ENCODE measurements at regions not wholly inside any gene's neighbourhood (a gene's known extent, or its start where the extent isn't known, plus 50 kb on each side); places are given as distances from the start of the nearest gene placed in this dataset.
"Not testable (repeated sequence)": the region's sequence is repeated elsewhere in the genome, so short reads cannot be mapped to it uniquely, and the experiment has no call there.

DNA sequence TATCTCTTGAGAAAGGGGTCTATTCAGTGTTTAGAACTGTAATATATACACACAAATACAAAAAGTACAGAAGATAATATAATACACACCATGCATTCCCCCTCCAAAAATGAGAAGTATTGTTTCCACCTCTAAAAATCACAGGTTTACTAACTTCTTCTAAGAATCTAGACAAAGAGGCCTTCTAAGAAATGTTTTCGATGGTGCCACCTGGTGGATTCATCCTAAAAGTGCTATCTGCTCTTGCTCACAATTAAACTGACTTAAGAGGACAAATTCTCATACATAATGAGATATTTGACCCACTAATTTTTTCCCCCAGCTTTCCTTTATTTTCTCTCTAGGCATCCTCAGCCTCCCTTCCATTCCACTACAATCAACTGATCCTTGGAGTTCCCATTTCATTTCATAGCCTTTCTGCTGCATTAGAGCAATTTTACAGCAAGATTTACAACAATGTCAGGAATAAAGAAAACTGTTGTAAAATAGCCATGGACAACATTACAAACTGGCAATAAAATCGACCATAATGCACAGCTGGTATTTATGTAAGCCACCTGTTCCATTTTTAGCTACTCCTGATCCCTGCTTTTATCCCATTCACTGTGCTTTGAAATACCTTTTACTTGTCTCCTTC, 124.6 kb downstream of the ARRDC4 start:
- no peak overlapping the region for H3K27ac ChIP-seq (ENCODE audit: low read length)

DNA sequence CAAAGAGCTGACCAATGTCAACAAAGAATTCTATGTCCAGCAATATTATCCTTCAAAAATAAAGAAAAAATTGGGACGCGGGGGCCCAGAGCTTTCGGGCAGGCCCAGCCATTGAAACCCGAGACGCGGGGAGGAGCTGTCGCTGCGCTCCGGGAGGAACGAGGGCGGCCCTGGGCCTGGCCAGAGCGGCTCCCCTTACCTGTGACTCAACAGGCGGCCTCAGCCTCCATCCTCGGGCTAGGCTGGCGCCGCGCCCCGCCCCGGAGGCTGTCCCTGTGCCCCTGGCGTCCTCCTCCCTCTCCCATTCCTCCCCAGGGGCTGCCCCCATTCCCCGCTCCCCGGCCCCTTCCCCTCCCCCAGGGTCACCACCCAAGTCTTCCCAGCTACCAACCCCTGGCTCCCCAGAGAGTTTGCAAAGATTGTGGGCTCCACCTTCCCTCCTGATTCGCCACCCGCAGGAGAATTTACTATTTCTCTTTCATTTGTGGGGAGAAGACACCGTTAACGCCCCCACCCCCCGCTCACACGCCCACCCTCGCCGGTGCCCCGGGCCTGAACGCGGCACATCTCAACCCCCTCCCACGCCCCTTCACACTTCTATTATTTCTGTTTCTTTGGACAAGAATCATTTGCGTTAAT, 127.9 kb downstream of the ARRDC4 start:
- H3K4me1 ChIP-seq (ENCODE audit: control insufficient read depth, insufficient read depth, low read length); H3K9me3 ChIP-seq (ENCODE audit: control insufficient read depth, insufficient read depth, low read length); DNase-seq (ENCODE audit: low read depth, low spot score); H3K27me3 ChIP-seq (ENCODE audit: control insufficient read depth, insufficient read depth, low read length); H3K36me3 ChIP-seq (ENCODE audit: control insufficient read depth, insufficient read depth, low read length); H3K27ac ChIP-seq (ENCODE audit: low read length); H3K4me3 ChIP-seq (ENCODE audit: low read length): not testable (repeated sequence)
- WGBS (ENCODE audit: insufficient coverage, insufficient read length) = no CpG with 5 or more reads among the region's 35 CpGs

More for the DNA sequence above, 124.6 kb downstream of the ARRDC4 start:
- Histone ChIP-seq H3K4me3 (ENCODE audit: low read length) (no peak overlapping the region), H3K4me1 (ENCODE audit: control insufficient read depth, insufficient read depth, low read length) (no peaks in the 10 kb centered on the region), H3K9me3 (ENCODE audit: control insufficient read depth, insufficient read depth, low read length) (no peaks in the 10 kb centered on the region), H3K27me3 (ENCODE audit: control insufficient read depth, insufficient read depth, low read length) (no peaks in the 10 kb centered on the region), H3K36me3 (ENCODE audit: control insufficient read depth, insufficient read depth, low read length) (no peaks in the 10 kb centered on the region)
- DNase-seq (ENCODE audit: low read depth, low spot score) = peak; percentile 45
- WGBS (ENCODE audit: insufficient coverage, insufficient read length) = no CpG with 5 or more reads among the region's 2 CpGs

DNA sequence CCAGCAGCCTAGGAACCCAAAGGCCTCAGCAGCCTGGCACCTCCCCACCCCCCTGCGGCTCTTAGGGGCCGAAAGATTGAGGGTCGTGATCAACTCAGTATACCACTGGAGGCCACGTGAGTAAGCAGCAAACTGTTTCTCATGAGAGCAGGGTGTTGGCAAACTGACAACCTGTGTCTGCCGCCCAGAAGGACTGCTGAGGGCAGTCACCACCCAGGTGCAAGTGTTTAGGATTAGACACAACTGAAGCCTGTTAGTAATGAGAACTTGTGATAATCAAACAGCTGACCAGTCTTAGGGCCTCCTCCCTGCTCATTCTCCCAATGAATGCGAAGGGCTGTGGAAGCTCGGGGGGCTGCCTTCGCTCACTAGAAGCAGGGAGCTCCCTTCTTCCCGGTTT, 128.8 kb downstream of the ARRDC4 start:
- H3K36me3 ChIP-seq (ENCODE audit: control insufficient read depth, insufficient read depth, low read length); DNase-seq (ENCODE audit: low read depth, low spot score); H3K4me3 ChIP-seq (ENCODE audit: low read length); H3K9me3 ChIP-seq (ENCODE audit: control insufficient read depth, insufficient read depth, low read length); H3K4me1 ChIP-seq (ENCODE audit: control insufficient read depth, insufficient read depth, low read length); H3K27ac ChIP-seq (ENCODE audit: low read length); H3K27me3 ChIP-seq (ENCODE audit: control insufficient read depth, insufficient read depth, low read length): not testable (repeated sequence)
- WGBS (ENCODE audit: insufficient coverage, insufficient read length) = no CpG with 5 or more reads among the region's 9 CpGs

GRCh38 chr15:98097986-98098385, 137.5 kb downstream of the ARRDC4 start:
- H3K36me3 ChIP-seq (ENCODE audit: control insufficient read depth, insufficient read depth, low read length); H3K27me3 ChIP-seq (ENCODE audit: control insufficient read depth, insufficient read depth, low read length); H3K4me3 ChIP-seq (ENCODE audit: low read length); H3K27ac ChIP-seq (ENCODE audit: low read length); DNase-seq (ENCODE audit: low read depth, low spot score); H3K9me3 ChIP-seq (ENCODE audit: control insufficient read depth, insufficient read depth, low read length); H3K4me1 ChIP-seq (ENCODE audit: control insufficient read depth, insufficient read depth, low read length): not testable (repeated sequence)
- WGBS (ENCODE audit: insufficient coverage, insufficient read length) = no CpG with 5 or more reads among the region's 2 CpGs

- H3K9me3 ChIP-seq (ENCODE audit: control insufficient read depth, insufficient read depth, low read length); H3K27me3 ChIP-seq (ENCODE audit: control insufficient read depth, insufficient read depth, low read length); H3K27ac ChIP-seq (ENCODE audit: low read length); H3K4me1 ChIP-seq (ENCODE audit: control insufficient read depth, insufficient read depth, low read length); H3K36me3 ChIP-seq (ENCODE audit: control insufficient read depth, insufficient read depth, low read length); H3K4me3 ChIP-seq (ENCODE audit: low read length); DNase-seq (ENCODE audit: low read depth, low spot score): not testable (repeated sequence)
- no CpG with 5 or more reads among the region's 6 CpGs for WGBS (ENCODE audit: insufficient coverage, insufficient read length)
Observed at GRCh38 chr15:98100606-98101005, 140.1 kb downstream of the ARRDC4 start.

DNA sequence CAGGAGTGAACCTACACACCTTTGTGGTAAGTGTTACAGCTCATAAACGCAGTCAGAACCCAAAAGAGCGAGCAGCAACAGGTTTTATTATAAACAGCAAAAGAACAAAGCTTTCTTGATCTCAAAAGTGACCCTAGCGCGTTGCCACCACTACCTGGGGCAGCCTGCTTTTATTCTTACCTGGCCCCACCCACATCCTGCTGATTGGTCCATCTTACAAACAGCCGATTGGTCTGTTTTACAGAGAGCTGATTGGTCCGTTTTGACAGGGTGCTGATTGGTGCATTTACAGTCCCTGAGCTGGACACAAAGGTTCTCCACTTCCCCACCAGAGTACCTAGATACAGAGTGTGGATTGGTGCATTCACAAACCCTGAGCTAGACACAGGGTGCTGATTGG, 143.1 kb downstream of the ARRDC4 start:
- no peaks in the 10 kb centered on the region for H3K9me3 ChIP-seq (ENCODE audit: control insufficient read depth, insufficient read depth, low read length)
- no peaks in the 10 kb centered on the region for H3K27me3 ChIP-seq (ENCODE audit: control insufficient read depth, insufficient read depth, low read length)
- no peaks in the 10 kb centered on the region for H3K36me3 ChIP-seq (ENCODE audit: control insufficient read depth, insufficient read depth, low read length)
- no peak overlapping the region for H3K27ac ChIP-seq (ENCODE audit: low read length)
- H3K4me1 ChIP-seq (ENCODE audit: control insufficient read depth, insufficient read depth, low read length) = no peaks in the 10 kb centered on the region
- DNase-seq (ENCODE audit: low read depth, low spot score) = no peak
- whole genome bisulfite sequencing (ENCODE audit: insufficient coverage, insufficient read length) = no CpG with 5 or more reads among the region's 6 CpGs
- H3K4me3 ChIP-seq (ENCODE audit: low read length) = no peak overlapping the region

DNA sequence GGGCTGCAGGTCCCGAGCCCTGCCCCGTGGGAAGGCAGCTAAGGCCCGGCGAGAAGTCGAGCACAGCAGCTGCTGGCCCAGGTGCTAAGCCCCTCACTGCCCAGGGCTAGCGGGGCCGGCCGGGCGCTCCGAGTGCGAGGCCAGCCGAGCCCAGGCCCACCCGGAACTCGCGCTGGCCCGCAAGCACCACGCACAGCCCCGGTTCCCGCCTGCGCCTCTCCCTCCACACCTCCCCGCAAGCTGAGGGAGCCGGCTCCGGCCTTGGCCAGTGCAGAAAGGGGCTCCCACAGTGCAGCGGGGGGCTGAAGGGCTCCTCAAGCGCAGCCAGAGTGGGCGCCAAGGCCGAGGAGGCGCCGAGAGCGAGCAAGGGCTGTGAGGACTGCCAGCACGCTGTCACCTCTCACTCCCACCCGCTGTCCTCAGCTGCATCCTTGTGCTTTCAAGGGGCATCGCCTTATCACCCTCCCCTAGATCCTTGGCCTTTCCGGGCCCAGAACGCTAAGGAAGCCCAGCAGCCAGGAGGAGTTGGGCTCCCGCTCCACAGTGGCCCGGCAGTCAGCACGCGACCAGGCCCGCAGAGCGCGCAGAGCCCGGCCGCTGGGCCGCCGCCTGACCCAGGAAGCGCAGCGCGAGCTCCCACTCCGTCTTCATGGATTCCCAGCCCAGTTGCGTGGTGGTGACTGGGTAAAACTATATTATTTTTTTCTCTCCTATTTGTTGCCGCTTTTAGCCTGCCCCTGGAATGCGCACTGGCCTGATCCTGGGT, 144.1 kb downstream of the ARRDC4 start:
- H3K4me1 ChIP-seq (ENCODE audit: control insufficient read depth, insufficient read depth, low read length); H3K9me3 ChIP-seq (ENCODE audit: control insufficient read depth, insufficient read depth, low read length); H3K36me3 ChIP-seq (ENCODE audit: control insufficient read depth, insufficient read depth, low read length); DNase-seq (ENCODE audit: low read depth, low spot score); H3K4me3 ChIP-seq (ENCODE audit: low read length); H3K27ac ChIP-seq (ENCODE audit: low read length); H3K27me3 ChIP-seq (ENCODE audit: control insufficient read depth, insufficient read depth, low read length): not testable (repeated sequence)
- WGBS (ENCODE audit: insufficient coverage, insufficient read length) = no CpG with 5 or more reads among the region's 53 CpGs

- H3K27me3 ChIP-seq (ENCODE audit: control insufficient read depth, insufficient read depth, low read length); H3K4me3 ChIP-seq (ENCODE audit: low read length); H3K36me3 ChIP-seq (ENCODE audit: control insufficient read depth, insufficient read depth, low read length); H3K9me3 ChIP-seq (ENCODE audit: control insufficient read depth, insufficient read depth, low read length); H3K4me1 ChIP-seq (ENCODE audit: control insufficient read depth, insufficient read depth, low read length); DNase-seq (ENCODE audit: low read depth, low spot score); H3K27ac ChIP-seq (ENCODE audit: low read length): not testable (repeated sequence)
- WGBS (ENCODE audit: insufficient coverage, insufficient read length) = no CpG with 5 or more reads among the region's 10 CpGs
Observed at GRCh38 chr15:98106615-98107194, 146.2 kb downstream of the ARRDC4 start.

DNA sequence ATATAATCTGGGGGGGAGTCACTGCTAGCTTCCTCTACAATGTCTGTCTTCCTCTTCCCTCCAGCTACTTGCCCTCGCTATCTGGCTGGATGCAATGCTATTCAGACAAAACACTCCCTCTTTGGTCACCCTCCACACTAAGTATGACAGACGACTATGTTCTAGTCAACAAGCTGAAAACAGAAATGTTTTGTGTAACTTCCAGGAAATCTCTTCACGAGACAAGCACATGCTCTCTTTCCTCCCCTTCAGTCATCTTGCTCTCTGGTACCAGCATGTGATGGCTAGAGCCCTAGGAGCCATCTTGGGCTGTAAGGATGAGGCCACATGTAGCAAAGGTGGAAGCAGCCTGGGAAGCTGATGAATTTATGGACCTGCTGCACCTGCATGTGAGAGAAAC, 151.3 kb downstream of the ARRDC4 start:
- Histone ChIP-seq H3K27me3 (ENCODE audit: control insufficient read depth, insufficient read depth, low read length) (no peaks in the 10 kb centered on the region), H3K36me3 (ENCODE audit: control insufficient read depth, insufficient read depth, low read length) (no peaks in the 10 kb centered on the region), H3K4me3 (ENCODE audit: low read length) (no peak overlapping the region), H3K27ac (ENCODE audit: low read length) (no peak overlapping the region), H3K4me1 (ENCODE audit: control insufficient read depth, insufficient read depth, low read length) (no peaks in the 10 kb centered on the region), H3K9me3 (ENCODE audit: control insufficient read depth, insufficient read depth, low read length) (no peaks in the 10 kb centered on the region)
- no peak for DNase-seq (ENCODE audit: low read depth, low spot score)
- no CpG with 5 or more reads among the region's 3 CpGs for WGBS (ENCODE audit: insufficient coverage, insufficient read length)

- DNase-seq (ENCODE audit: low read depth, low spot score) = no peak
- Histone ChIP-seq H3K4me1 (ENCODE audit: control insufficient read depth, insufficient read depth, low read length) (no peaks in the 10 kb centered on the region), H3K27me3 (ENCODE audit: control insufficient read depth, insufficient read depth, low read length) (no peaks in the 10 kb centered on the region), H3K27ac (ENCODE audit: low read length) (no peak overlapping the region), H3K36me3 (ENCODE audit: control insufficient read depth, insufficient read depth, low read length) (no peaks in the 10 kb centered on the region), H3K4me3 (ENCODE audit: low read length) (no peak overlapping the region), H3K9me3 (ENCODE audit: control insufficient read depth, insufficient read depth, low read length) (no peaks in the 10 kb centered on the region)
- no CpG with 5 or more reads among the region's 5 CpGs for whole genome bisulfite sequencing (ENCODE audit: insufficient coverage, insufficient read length)
Observed at GRCh38 chr15:98113327-98113726, 152.8 kb downstream of the ARRDC4 start.
